ENCODE measurements at regions not wholly inside any gene's neighbourhood (a gene's known extent, or its start where the extent isn't known, plus 50 kb on each side); places are given as distances from the start of the nearest gene placed in this dataset.

- CTCF ChIA-PET: no interaction called here
Observed at GRCh38 chr11:110524238-110524637, 94.5 kb downstream of the FDX1 start.

GRCh38 chr11:110525883-110526282 lies 96.1 kb downstream of the FDX1 start:
- BruUV-seq (replicated peaks): no TSS peak
- TF ChIP-seq POLR2AphosphoS5 (IDR thresholded peaks at IDR 0.05; ENCODE audit: low read depth, low read length) (no peak), SIN3A (IDR thresholded peaks at IDR 0.05; ENCODE audit: borderline replicate concordance, insufficient read depth, low read depth, low read length) (no peak)
- TF ChIP-seq, protein P1, sequence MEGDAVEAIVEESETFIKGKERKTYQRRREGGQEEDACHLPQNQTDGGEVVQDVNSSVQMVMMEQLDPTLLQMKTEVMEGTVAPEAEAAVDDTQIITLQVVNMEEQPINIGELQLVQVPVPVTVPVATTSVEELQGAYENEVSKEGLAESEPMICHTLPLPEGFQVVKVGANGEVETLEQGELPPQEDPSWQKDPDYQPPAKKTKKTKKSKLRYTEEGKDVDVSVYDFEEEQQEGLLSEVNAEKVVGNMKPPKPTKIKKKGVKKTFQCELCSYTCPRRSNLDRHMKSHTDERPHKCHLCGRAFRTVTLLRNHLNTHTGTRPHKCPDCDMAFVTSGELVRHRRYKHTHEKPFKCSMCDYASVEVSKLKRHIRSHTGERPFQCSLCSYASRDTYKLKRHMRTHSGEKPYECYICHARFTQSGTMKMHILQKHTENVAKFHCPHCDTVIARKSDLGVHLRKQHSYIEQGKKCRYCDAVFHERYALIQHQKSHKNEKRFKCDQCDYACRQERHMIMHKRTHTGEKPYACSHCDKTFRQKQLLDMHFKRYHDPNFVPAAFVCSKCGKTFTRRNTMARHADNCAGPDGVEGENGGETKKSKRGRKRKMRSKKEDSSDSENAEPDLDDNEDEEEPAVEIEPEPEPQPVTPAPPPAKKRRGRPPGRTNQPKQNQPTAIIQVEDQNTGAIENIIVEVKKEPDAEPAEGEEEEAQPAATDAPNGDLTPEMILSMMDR (IDR thresholded peaks at IDR 0.05): no peak
- TF ChIP-seq, protein P2, sequence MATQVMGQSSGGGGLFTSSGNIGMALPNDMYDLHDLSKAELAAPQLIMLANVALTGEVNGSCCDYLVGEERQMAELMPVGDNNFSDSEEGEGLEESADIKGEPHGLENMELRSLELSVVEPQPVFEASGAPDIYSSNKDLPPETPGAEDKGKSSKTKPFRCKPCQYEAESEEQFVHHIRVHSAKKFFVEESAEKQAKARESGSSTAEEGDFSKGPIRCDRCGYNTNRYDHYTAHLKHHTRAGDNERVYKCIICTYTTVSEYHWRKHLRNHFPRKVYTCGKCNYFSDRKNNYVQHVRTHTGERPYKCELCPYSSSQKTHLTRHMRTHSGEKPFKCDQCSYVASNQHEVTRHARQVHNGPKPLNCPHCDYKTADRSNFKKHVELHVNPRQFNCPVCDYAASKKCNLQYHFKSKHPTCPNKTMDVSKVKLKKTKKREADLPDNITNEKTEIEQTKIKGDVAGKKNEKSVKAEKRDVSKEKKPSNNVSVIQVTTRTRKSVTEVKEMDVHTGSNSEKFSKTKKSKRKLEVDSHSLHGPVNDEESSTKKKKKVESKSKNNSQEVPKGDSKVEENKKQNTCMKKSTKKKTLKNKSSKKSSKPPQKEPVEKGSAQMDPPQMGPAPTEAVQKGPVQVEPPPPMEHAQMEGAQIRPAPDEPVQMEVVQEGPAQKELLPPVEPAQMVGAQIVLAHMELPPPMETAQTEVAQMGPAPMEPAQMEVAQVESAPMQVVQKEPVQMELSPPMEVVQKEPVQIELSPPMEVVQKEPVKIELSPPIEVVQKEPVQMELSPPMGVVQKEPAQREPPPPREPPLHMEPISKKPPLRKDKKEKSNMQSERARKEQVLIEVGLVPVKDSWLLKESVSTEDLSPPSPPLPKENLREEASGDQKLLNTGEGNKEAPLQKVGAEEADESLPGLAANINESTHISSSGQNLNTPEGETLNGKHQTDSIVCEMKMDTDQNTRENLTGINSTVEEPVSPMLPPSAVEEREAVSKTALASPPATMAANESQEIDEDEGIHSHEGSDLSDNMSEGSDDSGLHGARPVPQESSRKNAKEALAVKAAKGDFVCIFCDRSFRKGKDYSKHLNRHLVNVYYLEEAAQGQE (IDR thresholded peaks at IDR 0.05; ENCODE audit: insufficient read depth in 1 of 2, low read depth in 2 of 2, low read length in 1 of 2): no peak
- no peak overlapping the region for H3K4me3 ChIP-seq (ENCODE audit: low read depth in 2 of 2, low read length in 2 of 2)
- H3K27me3 ChIP-seq (ENCODE audit: control insufficient read depth, insufficient read depth, low read length): no peaks in the 10 kb centered on the region
- intact Hi-C loops (cut with micrococcal nuclease; ENCODE audit: unreplicated experiment) (no loop called here), in situ Hi-C loops (cut with HindIII; ENCODE audit: low pct_unique_long_range_greater_than_20kb, low sequenced_read_pairs) (no loop called here)
- POLR2A ChIA-PET: no interaction called here
- H3K36me3 ChIP-seq (ENCODE audit: control insufficient read depth, insufficient read depth, low read length): no peaks in the 10 kb centered on the region
- no peaks in the 10 kb centered on the region for H3K4me1 ChIP-seq (ENCODE audit: control insufficient read depth, insufficient read depth, low read length)
- ATAC-seq: no peak
- no peak for DNase-seq (ENCODE audit: low read depth, low spot score)
- no peak overlapping the region for H3K27ac ChIP-seq (ENCODE audit: low read length)
- CTCF ChIA-PET: no interaction called here
- no peaks in the 10 kb centered on the region for H3K9me3 ChIP-seq (ENCODE audit: control insufficient read depth, insufficient read depth, low read depth, low read length)

More at GRCh38 chr11:110524238-110524637, 94.5 kb downstream of the FDX1 start:
- POLR2A ChIA-PET: no interaction called here
- no TSS peak for BruUV-seq (replicated peaks)
- Histone ChIP-seq H3K36me3 (ENCODE audit: control insufficient read depth, insufficient read depth, low read length) (no peaks in the 10 kb centered on the region), H3K27me3 (ENCODE audit: control insufficient read depth, insufficient read depth, low read length) (no peaks in the 10 kb centered on the region), H3K9me3 (ENCODE audit: control insufficient read depth, insufficient read depth, low read depth, low read length) (no peaks in the 10 kb centered on the region), H3K4me3 (ENCODE audit: low read depth in 2 of 2, low read length in 2 of 2) (no peak overlapping the region), H3K27ac (ENCODE audit: low read length) (no peak overlapping the region), H3K4me1 (ENCODE audit: control insufficient read depth, insufficient read depth, low read length) (no peaks in the 10 kb centered on the region)
- no peak for ATAC-seq
- intact Hi-C loops (cut with micrococcal nuclease; ENCODE audit: unreplicated experiment) (no loop called here), in situ Hi-C loops (cut with HindIII; ENCODE audit: low pct_unique_long_range_greater_than_20kb, low sequenced_read_pairs) (no loop called here)
- TF ChIP-seq SIN3A (IDR thresholded peaks at IDR 0.05; ENCODE audit: borderline replicate concordance, insufficient read depth, low read depth, low read length) (no peak), TCF7L2 (IDR thresholded peaks at IDR 0.05; ENCODE audit: low read depth, low read length) (no peak), POLR2AphosphoS5 (IDR thresholded peaks at IDR 0.05; ENCODE audit: low read depth, low read length) (no peak)
- TF ChIP-seq, protein P1 (IDR thresholded peaks at IDR 0.05): no peak
- TF ChIP-seq, protein P2 (IDR thresholded peaks at IDR 0.05; ENCODE audit: insufficient read depth in 1 of 2, low read depth in 2 of 2, low read length in 1 of 2): no peak
- no peak for DNase-seq (ENCODE audit: low read depth, low spot score)

Data from Panc1 (cell line).